MCF 10A (cell line): ENCODE measurements at regions not wholly inside any gene's neighbourhood (a gene's known extent, or its start where the extent isn't known, plus 50 kb on each side); places are given as distances from the start of the nearest gene placed in this dataset.

Experiments used
- BruUV-seq: library from RNA; stranded (reverse); fragments of 400-500 nt; replicated peaks from 2 replicates; lab custom pipeline; 2021; lab: Mats Ljungman, UMichigan
- CTCF ChIA-PET: fragments of 300-600 bp; sonication (Branson Sonifier 250); formaldehyde crosslinking; extraction: SDS; loops from one replicate; lab custom pipeline; 2021; ENCODE audit warnings: antibody characterized with exemption, inconsistent platforms; lab: Yijun Ruan, JAX
- POLR2A ChIA-PET: fragments of 300-600, 350-650 bp; sonication (Branson Sonifier 250); formaldehyde crosslinking; extraction: SDS; loops from one replicate; lab custom pipeline; 2020; ENCODE audit warnings: antibody characterized with exemption, inconsistent platforms; lab: Yijun Ruan, JAX
- DNase-seq: peaks from one replicate; pipeline ENCODE4 v3.0.0-alpha.2; 2018; ENCODE audit not compliant: unreplicated experiment
- H3K27ac Mint-ChIP-seq: one replicate; pipeline ENCODE4 v1.8.0; 2022; ENCODE audit warnings: mild to moderate bottlenecking, low read depth, mixed read lengths; ENCODE audit not compliant: unreplicated experiment
- H3K27me3 Mint-ChIP-seq: one replicate; pipeline ENCODE4 v1.8.0; 2022; ENCODE audit warnings: mixed read lengths; ENCODE audit not compliant: insufficient read depth, unreplicated experiment
- H3K36me3 Mint-ChIP-seq: one replicate; pipeline ENCODE4 v1.8.0; 2022; ENCODE audit warnings: mild to moderate bottlenecking, moderate library complexity, mixed read lengths; ENCODE audit not compliant: insufficient read depth, unreplicated experiment
- H3K4me1 Mint-ChIP-seq: one replicate; pipeline ENCODE4 v1.8.0; 2022; ENCODE audit warnings: mixed read lengths; ENCODE audit not compliant: insufficient read depth, unreplicated experiment
- H3K4me3 Mint-ChIP-seq: one replicate; pipeline ENCODE4 v1.8.0; 2022; ENCODE audit warnings: mild to moderate bottlenecking, moderate library complexity, mixed read lengths; ENCODE audit not compliant: unreplicated experiment
- H3K9me3 Mint-ChIP-seq: one replicate; pipeline ENCODE4 v1.8.0; 2022; ENCODE audit warnings: mixed read lengths; ENCODE audit not compliant: unreplicated experiment
- intact Hi-C: fragments of 100-400 bp; cut with micrococcal nuclease; formaldehyde crosslinking; loops from 2 replicates; pipeline ENCODE4 v1.14.1; 2022
- TF ChIP-seq, protein P1 (sequence below): fragments of 200-600 bp; IDR thresholded peaks from one replicate; pipeline ENCODE4 v1.8.0; 2022; ENCODE audit warnings: antibody characterized with exemption, mild to moderate bottlenecking; ENCODE audit not compliant: unreplicated experiment

DNA sequence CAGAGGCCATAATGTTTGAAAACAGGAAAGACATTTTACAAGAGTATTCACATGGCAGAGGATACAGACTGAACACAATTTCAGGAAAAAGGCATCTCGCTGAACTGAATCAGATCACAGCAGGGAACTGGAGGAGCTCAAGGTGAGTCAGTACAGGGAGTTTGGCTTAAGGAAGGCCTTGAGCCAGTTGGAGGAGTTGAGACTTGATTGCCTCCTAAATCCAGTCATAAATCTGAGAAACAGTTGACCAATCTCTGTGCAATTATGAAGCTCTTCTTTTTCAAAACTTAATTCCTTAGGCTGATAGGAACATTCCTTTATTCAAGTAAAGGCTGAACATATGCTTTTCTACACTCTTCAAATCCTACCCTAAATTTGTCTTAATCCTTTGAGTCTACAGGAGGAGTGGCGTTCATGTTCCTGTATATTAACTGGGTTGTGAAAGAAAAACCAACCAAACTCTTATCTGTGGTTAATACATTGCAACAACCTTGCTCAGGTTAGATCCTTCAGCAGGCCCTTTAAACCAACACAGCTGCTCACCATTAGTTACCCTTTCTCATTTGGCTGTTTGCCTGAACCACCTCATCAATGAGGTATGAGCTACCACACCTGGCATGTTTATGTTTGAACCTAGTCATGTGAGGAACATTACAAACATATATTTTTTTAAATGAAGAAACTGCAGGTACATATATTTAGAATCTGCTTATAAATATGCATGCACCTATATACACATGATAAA, 404.1 kb upstream of the ATP11B start:
- Mint-ChIP-seq H3K27ac (peak overlapping the region; percentile 50), H3K27me3 (no peaks in the 10 kb centered on the region), H3K9me3 (no peaks in the 10 kb centered on the region), H3K4me1 (peaks cover 15% of the 10 kb centered on the region), H3K4me3 (no peak overlapping the region), H3K36me3 (no peaks in the 10 kb centered on the region)
- ChIA-PET CTCF (interaction anchor here (0.5 to 2.1 kb wide), 4 partner anchors 25 to 680 kb away, joined by 4 to 7 read pairs (median 5); no protein-coding TSS in a partner anchor), POLR2A (interaction anchor here (0.7 to 3.3 kb wide), 11 partner anchors 9 to 280 kb away, joined by 3 to 16 read pairs (median 4); no protein-coding TSS in a partner anchor)
- TF ChIP-seq, protein P1, sequence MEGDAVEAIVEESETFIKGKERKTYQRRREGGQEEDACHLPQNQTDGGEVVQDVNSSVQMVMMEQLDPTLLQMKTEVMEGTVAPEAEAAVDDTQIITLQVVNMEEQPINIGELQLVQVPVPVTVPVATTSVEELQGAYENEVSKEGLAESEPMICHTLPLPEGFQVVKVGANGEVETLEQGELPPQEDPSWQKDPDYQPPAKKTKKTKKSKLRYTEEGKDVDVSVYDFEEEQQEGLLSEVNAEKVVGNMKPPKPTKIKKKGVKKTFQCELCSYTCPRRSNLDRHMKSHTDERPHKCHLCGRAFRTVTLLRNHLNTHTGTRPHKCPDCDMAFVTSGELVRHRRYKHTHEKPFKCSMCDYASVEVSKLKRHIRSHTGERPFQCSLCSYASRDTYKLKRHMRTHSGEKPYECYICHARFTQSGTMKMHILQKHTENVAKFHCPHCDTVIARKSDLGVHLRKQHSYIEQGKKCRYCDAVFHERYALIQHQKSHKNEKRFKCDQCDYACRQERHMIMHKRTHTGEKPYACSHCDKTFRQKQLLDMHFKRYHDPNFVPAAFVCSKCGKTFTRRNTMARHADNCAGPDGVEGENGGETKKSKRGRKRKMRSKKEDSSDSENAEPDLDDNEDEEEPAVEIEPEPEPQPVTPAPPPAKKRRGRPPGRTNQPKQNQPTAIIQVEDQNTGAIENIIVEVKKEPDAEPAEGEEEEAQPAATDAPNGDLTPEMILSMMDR, result no peak
- intact Hi-C loops, result no loop called here
- DNase-seq, result peak; percentile 84
- no TSS peak for BruUV-seq

DNA sequence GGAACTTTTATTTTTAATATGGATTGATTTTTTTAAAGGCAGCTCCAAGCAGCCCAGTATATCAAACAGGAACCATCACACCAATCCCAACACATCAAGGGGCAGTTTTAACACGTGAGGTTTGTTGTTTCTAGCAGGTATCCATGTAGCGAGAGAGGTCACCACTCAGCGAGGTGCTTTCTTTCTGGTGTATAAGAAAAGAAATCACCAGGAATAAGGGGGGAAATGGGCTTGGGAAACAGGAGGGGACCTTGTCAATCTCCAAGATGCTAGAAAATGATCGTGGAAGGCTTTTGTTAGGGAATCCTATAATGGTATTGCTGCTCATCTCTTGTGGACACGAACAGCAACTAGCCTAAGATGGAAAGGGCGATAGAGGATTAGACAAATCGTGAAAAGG, 402.9 kb upstream of the ATP11B start:
- CTCF ChIA-PET, result no interaction called here
- TF ChIP-seq, protein P1, result no peak
- H3K9me3 Mint-ChIP-seq, result no peaks in the 10 kb centered on the region
- BruUV-seq, result no TSS peak
- POLR2A ChIA-PET, result interaction anchor here (0.7 to 3.3 kb wide), 2 partner anchors 26 to 93 kb away, joined by 3 to 16 read pairs; no protein-coding TSS in a partner anchor
- H3K27ac Mint-ChIP-seq, result no peak overlapping the region
- peaks cover 12% of the 10 kb centered on the region for H3K4me1 Mint-ChIP-seq
- intact Hi-C loops, result no loop called here
- H3K4me3 Mint-ChIP-seq, result no peak overlapping the region
- no peak for DNase-seq
- no peaks in the 10 kb centered on the region for H3K36me3 Mint-ChIP-seq
- H3K27me3 Mint-ChIP-seq, result no peaks in the 10 kb centered on the region

GRCh38 chr3:182392182-182392937, 400.9 kb upstream of the ATP11B start:
- H3K4me1 Mint-ChIP-seq, result peaks cover 12% of the 10 kb centered on the region
- intact Hi-C loops, result no loop called here
- H3K4me3 Mint-ChIP-seq, result no peak overlapping the region
- no peak for DNase-seq
- no peak overlapping the region for H3K27ac Mint-ChIP-seq
- no TSS peak for BruUV-seq
- H3K36me3 Mint-ChIP-seq, result no peaks in the 10 kb centered on the region
- CTCF ChIA-PET, result interaction anchor here (0.6 to 0.9 kb wide), 2 partner anchors 292 to 491 kb away, joined by 3 to 5 read pairs; no protein-coding TSS in a partner anchor
- H3K27me3 Mint-ChIP-seq, result no peaks in the 10 kb centered on the region
- no peaks in the 10 kb centered on the region for H3K9me3 Mint-ChIP-seq
- TF ChIP-seq, protein P1, result no peak
- POLR2A ChIA-PET, result interaction anchor here (0.5 to 0.6 kb wide), 2 partner anchors 16 to 24 kb away, joined by 3 to 4 read pairs; no protein-coding TSS in a partner anchor

GRCh38 chr3:182393151-182393550, 400.2 kb upstream of the ATP11B start:
- TF ChIP-seq, protein P1, result no peak
- Mint-ChIP-seq H3K36me3 (no peaks in the 10 kb centered on the region), H3K4me3 (no peak overlapping the region), H3K9me3 (no peaks in the 10 kb centered on the region), H3K27ac (no peak overlapping the region), H3K27me3 (no peaks in the 10 kb centered on the region), H3K4me1 (peaks cover 12% of the 10 kb centered on the region)
- intact Hi-C loops, result no loop called here
- BruUV-seq, result no TSS peak
- POLR2A ChIA-PET, result interaction anchor here (0.5 kb wide), 2 partner anchors 15 to 155 kb away, joined by 4 to 5 read pairs; no protein-coding TSS in a partner anchor
- no peak for DNase-seq
- CTCF ChIA-PET, result interaction anchor here (0.5 to 0.9 kb wide), 2 partner anchors 291 to 1539 kb away, joined by 3 read pairs; no protein-coding TSS in a partner anchor
